PC-3 (cell line): ENCODE measurements at regions not wholly inside any gene's neighbourhood (a gene's known extent, or its start where the extent isn't known, plus 50 kb on each side); places are given as distances from the start of the nearest gene placed in this dataset.

Experiments used
- ATAC-seq: fragments of 200-7000 bp; cut with Tn5 transposase; 2 replicates; pipeline ENCODE4 v1.9.1; 2020; ENCODE audit warnings: mild to moderate bottlenecking, moderate library complexity
- BruUV-seq: library from RNA; stranded (reverse); fragments of 400-500 nt; replicated peaks from 2 replicates; lab custom pipeline; 2021; lab: Mats Ljungman, UMichigan
- CTCF ChIA-PET: fragments of 300-600 bp; sonication (Branson Sonifier 250); formaldehyde crosslinking; loops from one replicate; lab custom pipeline; 2022; ENCODE audit warnings: antibody characterized with exemption; lab: Charles Lee
- POLR2A ChIA-PET: fragments of 300-600 bp; sonication (Branson Sonifier 250); formaldehyde crosslinking; loops from one replicate; lab custom pipeline; 2022; ENCODE audit warnings: antibody characterized with exemption; ENCODE audit not compliant: unreplicated experiment; lab: Charles Lee
- DNase-seq: peaks from one replicate; pipeline ENCODE4 v3.0.0-alpha.2; 2015
- H2AFZ ChIP-seq: fragments of 300-600 bp; sonication (generic); 2 replicates; pipeline ENCODE4 v1.6.0; 2016; ENCODE audit warnings: antibody characterized with exemption, low read length
- H3F3A ChIP-seq: fragments of 300-600 bp; sonication (generic); one replicate; pipeline ENCODE4 v1.6.0; 2017; ENCODE audit warnings: antibody characterized with exemption, low read length, control low read depth, mild to moderate bottlenecking; ENCODE audit not compliant: unreplicated experiment
- H3K27ac ChIP-seq: fragments of 300-600 bp; sonication (generic); 2 replicates; pipeline ENCODE4 v1.5.1; 2016; ENCODE audit warnings: mild to moderate bottlenecking, low read length
- H3K27me3 ChIP-seq: fragments of 300-600 bp; sonication (generic); 2 replicates; pipeline ENCODE4 v1.6.1; 2016; ENCODE audit warnings: low read length, mixed read lengths
- H3K36me3 ChIP-seq: fragments of 300-600 bp; sonication (generic); 2 replicates; pipeline ENCODE4 v1.6.1; 2016; ENCODE audit warnings: low read depth, mixed run types, low read length, mixed read lengths
- H3K4me1 ChIP-seq: fragments of 300-600 bp; sonication (generic); 2 replicates; pipeline ENCODE4 v1.5.1; 2016; ENCODE audit warnings: low read length; ENCODE audit not compliant: insufficient read depth
- H3K4me2 ChIP-seq: fragments of 300-600 bp; sonication (generic); 2 replicates; pipeline ENCODE4 v1.6.0; 2016; ENCODE audit warnings: low read length
- H3K4me3 ChIP-seq: fragments of 300-600 bp; sonication (generic); 2 replicates; pipeline ENCODE4 v1.5.1; 2016; ENCODE audit warnings: mild to moderate bottlenecking, low read length, mixed read lengths
- H3K79me2 ChIP-seq: fragments of 300-600 bp; sonication (generic); 2 replicates; pipeline ENCODE4 v1.6.1; 2017; ENCODE audit warnings: low read length, mixed read lengths
- H3K9ac ChIP-seq: fragments of 300-600 bp; sonication (generic); 2 replicates; pipeline ENCODE4 v1.6.0; 2016; ENCODE audit warnings: mild to moderate bottlenecking, low read length
- H3K9me2 ChIP-seq: fragments of 300-600 bp; sonication (generic); replicated peaks from 2 replicates; pipeline ENCODE4 v1.6.1; 2016; ENCODE audit warnings: mixed run types, low read length, mixed read lengths
- H3K9me3 ChIP-seq: fragments of 300-600 bp; sonication (generic); 2 replicates; pipeline ENCODE4 v1.6.1; 2016; ENCODE audit warnings: low read length, mixed read lengths
- H4K20me1 ChIP-seq: fragments of 300-600 bp; sonication (generic); 2 replicates; pipeline ENCODE4 v1.6.1; 2016; ENCODE audit warnings: low read length, mixed read lengths
- CTCF ChIP-seq: fragments of 300-600 bp; sonication (generic); conservative IDR thresholded peaks from 2 replicates; pipeline ENCODE4 v1.5.1; 2017; ENCODE audit warnings: antibody characterized with exemption, low read depth, mild to moderate bottlenecking, low read length
- EZH2 ChIP-seq: fragments of 300-600 bp; sonication (generic); IDR thresholded peaks from one replicate; pipeline ENCODE4 v1.6.1; 2017; ENCODE audit warnings: antibody characterized with exemption, mild to moderate bottlenecking, low read length; ENCODE audit not compliant: unreplicated experiment
- EZH2phosphoT487 ChIP-seq: fragments of 300-600 bp; sonication (generic); IDR thresholded peaks from 2 replicates; pipeline ENCODE4 v1.6.1; 2018; ENCODE audit warnings: mild to moderate bottlenecking, antibody characterized with exemption, low read length, borderline replicate concordance
- intact Hi-C: fragments of 100-400 bp; cut with micrococcal nuclease; formaldehyde crosslinking; loops from 2 replicates; pipeline ENCODE4 v1.9.0; 2023

GRCh38 chr11:7874056-7874455 lies 57.0 kb downstream of the OR10A6 start:
- Histone ChIP-seq H3K27ac (no peak overlapping the region), H4K20me1 (no peaks in the 10 kb centered on the region), H3K4me1 (no peaks in the 10 kb centered on the region), H3K9me3 (no peaks in the 10 kb centered on the region), H3K27me3 (no peaks in the 10 kb centered on the region), H3K4me2 (no peak overlapping the region), H3K79me2 (no peaks in the 10 kb centered on the region), H3K9me2 (no peaks in the 10 kb centered on the region), H3K36me3 (no peaks in the 10 kb centered on the region), H3K9ac (no peak overlapping the region), H2AFZ (no peak overlapping the region), H3F3A (no peaks in the 10 kb centered on the region), H3K4me3 (no peak overlapping the region)
- DNase-seq (no peak), ATAC-seq (no peak)
- ChIA-PET CTCF (no interaction called here), POLR2A (no interaction called here)
- no peak for TF ChIP-seq EZH2
- TF ChIP-seq CTCF: no peak
- no peak for TF ChIP-seq EZH2phosphoT487
- BruUV-seq: no TSS peak
- intact Hi-C loops: no loop called here

GRCh38 chr11:7872890-7873289 lies 58.2 kb downstream of the OR10A6 start:
- POLR2A ChIA-PET: no interaction called here
- no peak for TF ChIP-seq EZH2
- BruUV-seq: no TSS peak
- Histone ChIP-seq H2AFZ (no peak overlapping the region), H4K20me1 (no peaks in the 10 kb centered on the region), H3K9me2 (no peaks in the 10 kb centered on the region), H3K27ac (no peak overlapping the region), H3K4me2 (no peak overlapping the region), H3K4me3 (no peak overlapping the region), H3K36me3 (no peaks in the 10 kb centered on the region), H3K9me3 (no peaks in the 10 kb centered on the region), H3K9ac (no peak overlapping the region), H3K4me1 (no peaks in the 10 kb centered on the region), H3K79me2 (no peaks in the 10 kb centered on the region), H3K27me3 (no peaks in the 10 kb centered on the region), H3F3A (no peaks in the 10 kb centered on the region)
- intact Hi-C loops: no loop called here
- CTCF ChIA-PET: no interaction called here
- DNase-seq (no peak), ATAC-seq (no peak)

GRCh38 chr11:7871056-7871455 lies 60.0 kb downstream of the OR10A6 start:
- no peak overlapping the region for H3K9ac ChIP-seq
- H4K20me1 ChIP-seq: no peaks in the 10 kb centered on the region
- H3F3A ChIP-seq: no peaks in the 10 kb centered on the region
- no peak overlapping the region for H2AFZ ChIP-seq
- H3K27me3 ChIP-seq: no peaks in the 10 kb centered on the region
- no peaks in the 10 kb centered on the region for H3K36me3 ChIP-seq
- no peak overlapping the region for H3K27ac ChIP-seq
- H3K4me2 ChIP-seq: no peak overlapping the region
- BruUV-seq: no TSS peak
- POLR2A ChIA-PET: no interaction called here
- TF ChIP-seq EZH2: no peak
- TF ChIP-seq EZH2phosphoT487: no peak
- TF ChIP-seq CTCF: no peak
- CTCF ChIA-PET: no interaction called here
- intact Hi-C loops: no loop called here
- no peaks in the 10 kb centered on the region for H3K4me1 ChIP-seq
- ATAC-seq (no peak), DNase-seq (no peak)
- H3K9me2 ChIP-seq: no peaks in the 10 kb centered on the region
- no peak overlapping the region for H3K4me3 ChIP-seq
- no peaks in the 10 kb centered on the region for H3K9me3 ChIP-seq
- no peaks in the 10 kb centered on the region for H3K79me2 ChIP-seq
